Stimulated activated CD8-positive, alpha-beta memory T cell treated with anti-CD3 and anti-CD28 coated beads, Interleukin-2, amount 100 ng/mL, for 1 hour (primary cell): ENCODE measurements at regions not wholly inside any gene's neighbourhood (a gene's known extent, or its start where the extent isn't known, plus 50 kb on each side); places are given as distances from the start of the nearest gene placed in this dataset.
"Not testable (repeated sequence)": the region's sequence is repeated elsewhere in the genome, so short reads cannot be mapped to it uniquely, and the experiment has no call there.

Experiments
- DNase-seq, 2 donors: peaks; one replicate each; pipeline ENCODE4 v3.0.0-alpha.2; 2020; ENCODE audit warnings: low read depth in 2 of 2

DNA sequence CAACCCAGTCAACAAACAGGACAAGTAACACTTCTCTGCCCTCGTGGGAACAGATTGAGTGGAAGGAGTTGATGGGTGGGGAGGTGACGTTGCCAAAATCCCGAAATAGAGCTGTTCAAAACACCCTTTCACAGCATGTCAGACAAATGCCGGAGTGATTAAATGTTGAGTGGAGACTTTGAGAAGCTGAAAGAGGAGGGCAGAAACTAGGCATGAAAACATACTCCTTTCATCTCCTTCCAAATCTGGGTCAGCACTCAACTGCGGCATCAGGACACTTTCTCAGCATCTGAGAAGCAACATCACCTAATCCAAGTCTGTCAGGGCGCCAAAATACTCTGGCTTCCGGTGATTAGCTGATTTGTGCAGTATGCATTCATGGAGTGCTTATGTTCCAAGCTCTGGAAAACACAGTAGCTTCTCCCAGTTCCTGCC, 51.5 kb upstream of the MRI1 start:
- no peak for DNase-seq

- DNase-seq, result no peak
These were observed 56.4 kb upstream of the MRI1 start for GRCh38 chr19:13707915-13708314.

DNA sequence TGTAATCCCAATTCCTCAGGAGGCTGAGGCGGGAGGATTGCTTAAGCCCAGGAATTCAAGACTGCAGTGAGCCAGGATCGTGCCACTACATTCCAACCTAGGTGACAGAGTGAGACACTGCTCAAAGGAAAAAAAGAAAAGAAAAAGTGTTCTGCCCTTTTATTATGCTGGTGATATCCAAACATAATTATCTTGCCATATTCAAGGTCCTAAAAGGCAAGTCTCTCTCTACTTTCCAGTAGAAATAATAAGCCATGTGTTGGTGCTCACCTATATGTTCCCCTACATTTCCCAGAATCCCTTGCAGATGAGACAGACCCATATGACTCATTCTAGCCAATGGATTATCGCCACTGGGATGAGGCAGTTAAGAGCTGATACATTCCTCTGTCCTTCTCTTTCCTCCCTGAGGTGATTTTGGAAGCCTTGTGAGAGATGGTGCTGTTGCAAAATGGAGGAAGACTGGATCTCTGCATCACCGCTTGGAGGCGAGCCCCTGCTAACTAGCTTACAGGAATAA, 58.3 kb upstream of the MRI1 start:
- no peak for DNase-seq

DNA sequence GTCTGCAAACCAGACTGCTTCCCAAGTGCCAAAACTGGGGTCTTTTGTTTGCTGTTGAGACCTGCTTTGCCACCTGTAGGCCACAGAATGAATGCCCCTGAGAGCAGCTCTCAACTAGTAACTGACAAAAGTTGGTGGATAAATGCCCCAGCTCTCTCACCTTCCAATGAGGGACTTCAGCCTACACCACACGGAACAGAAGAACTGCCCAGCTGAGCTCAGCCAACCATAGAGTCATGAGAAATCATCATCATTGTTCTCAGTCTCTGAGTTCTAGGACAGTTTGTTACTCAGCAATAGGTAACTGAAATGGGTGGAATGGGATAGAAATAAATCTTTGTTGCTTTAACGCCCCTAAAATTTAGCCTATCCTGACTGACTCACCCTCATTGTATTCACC, 59.1 kb upstream of the MRI1 start:
- DNase-seq, result no peak

DNA sequence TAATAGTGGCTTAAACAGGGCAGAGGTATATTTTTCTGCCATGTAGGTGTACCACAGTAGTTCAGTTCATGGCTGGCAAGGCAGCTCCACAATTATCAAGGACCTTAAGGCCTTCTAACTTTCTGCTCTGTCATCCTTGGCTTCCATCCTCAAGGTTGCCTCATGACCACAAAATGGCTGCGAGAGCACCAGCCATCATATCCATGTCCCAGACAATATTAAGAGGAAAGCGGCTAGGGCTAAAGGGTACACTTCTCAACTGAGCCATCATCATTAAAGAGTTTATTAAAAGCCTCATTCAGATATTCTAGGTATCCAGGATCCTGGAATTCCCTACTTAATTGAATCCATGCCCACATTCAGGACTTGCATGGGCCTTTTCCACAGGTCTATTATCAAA, 62.7 kb upstream of the MRI1 start:
- DNase-seq, result no peak

GRCh38 chr19:13700621-13701020, 63.7 kb upstream of the MRI1 start:
- no peak for DNase-seq

DNA sequence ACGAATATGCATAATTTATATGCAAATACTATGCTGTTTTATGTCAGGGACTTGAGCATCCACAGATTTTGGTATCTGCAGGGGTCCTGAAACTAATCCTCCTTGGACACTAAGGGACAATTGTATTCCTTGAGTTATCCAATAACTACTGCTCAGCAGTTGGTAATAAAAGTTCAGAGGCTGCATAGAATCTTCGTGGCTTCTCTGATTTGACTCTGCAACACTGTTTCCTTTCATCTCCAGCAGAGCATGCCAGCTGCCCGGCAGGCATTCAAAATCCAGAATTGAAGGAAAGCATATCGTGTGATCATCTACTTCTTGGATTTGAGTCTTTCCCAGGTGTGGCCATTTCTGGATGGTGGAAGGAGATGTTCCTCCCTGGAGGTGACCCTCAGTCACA, 64.5 kb upstream of the MRI1 start:
- no peak for DNase-seq

- no peak for DNase-seq
These were observed 67.5 kb upstream of the MRI1 start for GRCh38 chr19:13696839-13697238.

- no peak for DNase-seq
These were observed 70.4 kb upstream of the MRI1 start for GRCh38 chr19:13693889-13694288.

DNA sequence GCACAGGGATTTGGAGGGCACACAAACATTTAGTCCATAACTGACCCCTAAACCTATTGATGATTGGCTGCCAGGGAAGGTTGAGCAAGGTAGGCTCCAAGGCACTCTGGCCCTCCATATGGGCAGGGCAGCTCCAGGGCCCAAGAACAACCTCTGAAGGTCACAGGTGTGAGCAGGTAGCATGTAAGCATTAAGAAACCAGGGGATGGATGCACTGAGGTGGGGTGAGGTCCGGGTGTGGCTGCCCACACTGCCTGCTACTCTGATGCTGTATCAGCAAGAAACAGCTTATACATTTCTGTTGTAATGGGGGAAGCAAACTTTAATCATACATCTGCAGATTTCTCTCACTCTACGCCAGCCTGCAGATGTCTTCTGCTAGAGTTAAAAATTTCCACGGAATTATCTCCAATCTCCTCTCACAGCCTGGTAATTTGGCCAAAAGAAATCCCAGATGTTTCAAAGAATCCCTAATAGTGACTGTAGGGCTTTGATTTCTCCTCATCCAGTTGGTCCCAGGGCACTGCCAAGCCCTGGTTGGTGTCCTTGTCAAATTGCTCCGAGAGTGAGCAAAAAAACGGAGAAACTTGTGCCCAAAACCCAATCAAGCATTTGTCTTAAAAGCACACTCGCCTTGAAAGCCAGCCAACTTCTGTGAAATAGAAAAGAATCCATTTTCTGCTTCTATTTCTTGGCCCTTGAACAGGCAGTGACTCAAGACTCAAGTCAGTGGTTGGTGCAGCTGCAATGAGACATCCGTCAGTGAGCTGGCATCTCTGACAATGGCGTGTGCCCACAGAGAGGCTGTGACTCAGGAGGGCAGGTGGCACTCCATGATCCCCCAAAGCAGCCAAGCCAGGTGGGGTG, 72.5 kb upstream of the MRI1 start:
- no peak for DNase-seq

DNA sequence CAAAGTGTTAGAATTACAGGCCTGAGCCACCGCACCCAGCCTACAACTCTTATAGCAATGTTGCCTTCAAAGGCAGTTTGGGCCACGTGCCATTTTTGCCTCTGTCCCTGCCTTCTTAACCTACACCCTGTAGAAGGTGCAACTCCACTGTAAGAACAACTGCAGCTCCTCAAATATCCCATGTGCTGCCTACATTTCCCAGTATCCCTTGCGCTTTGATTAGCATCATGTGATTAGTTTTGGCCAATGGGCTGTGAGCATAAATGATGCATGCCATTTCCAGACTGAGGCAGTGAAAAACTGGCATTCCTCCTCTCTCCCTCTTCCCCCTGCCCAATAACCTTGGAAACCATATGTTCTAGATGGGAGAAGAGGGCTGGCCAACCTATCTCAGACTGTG, 75.2 kb upstream of the MRI1 start:
- DNase-seq, result no peak

- DNase-seq, result no peak
These were observed 80.3 kb upstream of the MRI1 start for GRCh38 chr19:13684021-13684420.

DNA sequence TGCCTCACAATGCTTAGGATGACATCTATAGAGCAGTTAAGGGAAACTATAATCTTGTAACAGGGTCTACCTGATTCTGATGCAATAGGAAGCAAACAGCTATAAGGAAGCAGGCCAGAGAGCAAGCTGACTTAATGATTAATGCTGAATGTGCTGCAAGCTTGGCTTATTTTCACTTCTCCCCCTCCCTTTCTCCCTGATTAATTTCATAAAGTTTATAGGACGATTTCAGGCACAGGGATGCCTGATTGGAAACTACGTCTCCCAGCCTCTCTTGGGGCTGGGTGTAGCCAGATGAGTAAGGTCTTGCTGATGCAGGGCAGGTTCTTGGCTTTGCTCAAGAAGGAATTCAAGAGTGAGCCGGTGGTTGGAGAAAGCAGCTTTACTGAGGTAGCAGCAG, 82.8 kb upstream of the MRI1 start:
- no peak for DNase-seq

DNA sequence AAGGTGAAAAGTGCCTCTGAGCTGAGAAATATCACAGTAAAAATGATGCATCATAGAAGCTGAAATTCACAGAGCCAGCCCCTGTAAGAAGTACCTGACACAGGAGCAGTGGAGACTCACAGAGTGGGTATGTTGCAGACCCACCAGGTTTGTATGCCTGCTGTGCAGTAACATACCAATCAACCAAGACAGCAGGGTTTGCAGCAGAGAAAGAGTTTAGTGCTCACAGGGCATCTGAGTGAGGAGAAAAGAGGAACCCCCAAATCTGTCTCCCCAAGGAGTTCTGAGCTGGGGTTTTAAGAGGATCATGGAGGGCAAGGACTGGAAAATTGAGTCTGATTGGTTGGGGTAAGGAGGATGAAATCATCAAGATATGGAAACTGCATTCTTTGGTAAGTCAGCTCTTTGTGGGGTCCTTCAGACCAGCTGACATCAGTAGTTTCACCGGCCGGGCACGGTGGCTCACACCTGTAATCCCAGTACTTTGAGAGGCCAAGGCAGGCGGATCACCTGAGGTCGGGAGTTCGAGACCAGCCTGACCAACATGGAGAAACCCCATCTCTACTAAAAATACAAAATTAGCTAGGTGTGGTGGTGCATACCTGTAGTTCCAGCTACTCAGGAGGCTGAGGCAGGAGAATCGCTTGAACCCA, 83.5 kb upstream of the MRI1 start:
- not testable (repeated sequence) for DNase-seq

- not testable (repeated sequence) for DNase-seq
These were observed 87.4 kb upstream of the MRI1 start for GRCh38 chr19:13676967-13677366.

- not testable (repeated sequence) for DNase-seq
These were observed 91.7 kb upstream of the MRI1 start for GRCh38 chr19:13672480-13673175.

- DNase-seq, result no peak
These were observed 93.5 kb upstream of the MRI1 start for GRCh38 chr19:13670846-13671245.

DNA sequence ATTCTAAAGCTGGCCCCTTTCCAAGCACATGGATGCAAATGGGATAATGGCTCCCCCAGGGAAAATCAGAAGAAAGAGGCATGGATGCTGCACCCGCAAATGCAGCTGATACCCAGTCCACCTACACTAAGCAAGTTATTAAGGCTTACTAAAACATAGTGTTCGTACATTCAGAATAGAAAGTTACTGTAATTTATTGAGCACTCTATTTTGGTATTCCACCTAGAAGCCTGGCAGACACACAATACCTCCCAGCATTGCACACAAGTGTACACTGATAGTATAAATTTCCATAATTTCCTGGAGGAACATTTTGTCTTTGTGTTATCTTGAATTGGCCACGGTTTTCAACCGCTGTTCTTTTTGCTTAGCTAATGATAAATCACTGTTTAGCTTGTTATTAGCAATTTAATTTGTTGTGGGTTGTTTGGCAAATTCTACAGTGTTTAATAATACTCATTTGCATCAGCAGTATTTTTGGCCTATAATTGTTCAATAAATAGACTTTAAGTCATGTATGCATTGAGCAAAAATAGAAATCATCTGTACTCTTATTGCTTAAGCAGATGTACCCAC, 94.5 kb upstream of the MRI1 start:
- DNase-seq, result no peak

GRCh38 chr19:13668964-13669363, 95.4 kb upstream of the MRI1 start:
- no peak for DNase-seq

DNA sequence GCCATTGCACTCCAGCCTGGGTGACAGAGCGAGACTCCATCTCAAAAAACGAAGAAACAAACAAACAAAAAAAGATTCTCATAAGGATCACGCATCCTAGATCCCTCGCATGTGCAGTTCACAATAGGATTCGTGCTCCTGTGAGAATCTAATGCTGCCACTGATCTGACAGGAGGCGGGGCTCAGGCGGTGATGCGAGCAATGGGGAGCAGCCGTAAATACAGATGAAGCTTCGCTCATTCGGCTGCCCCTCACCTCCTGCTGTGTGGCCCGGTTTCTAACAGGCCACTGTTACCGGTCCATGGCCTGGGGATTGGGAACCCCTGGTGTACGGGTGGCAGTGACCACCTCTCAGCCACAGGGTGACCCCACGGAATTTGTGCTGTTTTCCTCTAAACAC, 98.2 kb upstream of the MRI1 start:
- no peak for DNase-seq

DNA sequence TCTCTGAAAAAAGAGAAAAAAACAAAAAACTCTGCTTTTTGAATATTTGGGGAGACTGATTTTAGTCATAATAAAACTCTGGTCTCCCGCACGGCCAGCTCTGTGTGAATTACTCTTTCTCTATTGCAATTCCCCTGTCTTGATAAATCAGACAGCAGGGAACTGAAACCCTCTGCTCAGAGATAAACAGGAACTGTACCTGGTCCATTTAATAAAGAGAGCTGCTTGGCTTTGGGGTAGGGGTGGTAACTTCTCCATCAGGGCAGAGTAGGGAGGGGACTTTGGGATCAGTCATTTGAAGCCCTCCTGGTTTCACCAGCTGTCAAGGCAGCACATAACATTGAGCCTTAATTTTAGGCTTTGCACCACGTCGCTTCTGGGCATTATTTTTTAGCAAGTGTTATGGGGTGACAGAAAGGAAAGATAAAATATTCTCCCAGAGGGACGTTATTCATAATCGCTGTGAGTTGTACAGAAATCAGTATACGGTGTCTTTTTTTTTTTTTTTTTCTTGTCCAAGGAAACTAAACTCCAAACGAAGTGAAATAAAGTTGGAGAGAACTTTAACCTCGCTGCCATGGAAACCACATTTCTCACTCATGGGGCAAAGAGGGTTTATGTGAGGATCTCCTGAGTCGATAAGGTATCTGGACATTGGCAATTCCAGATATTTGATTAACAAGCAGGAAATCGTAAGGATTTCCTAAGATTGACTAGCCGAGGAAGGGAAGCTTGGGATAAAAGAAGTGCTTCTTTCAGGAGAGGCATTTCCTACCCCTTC, 99.0 kb upstream of the MRI1 start:
- DNase-seq, result no peak
